PC-3 (cell line): ENCODE measurements at regions not wholly inside any gene's neighbourhood (a gene's known extent, or its start where the extent isn't known, plus 50 kb on each side); places are given as distances from the start of the nearest gene placed in this dataset.

Experiments used
- EZH2phosphoT487 ChIP-seq: fragments of 300-600 bp; sonication (generic); IDR thresholded peaks from 2 replicates; pipeline ENCODE4 v1.6.1; 2018; ENCODE audit warnings: mild to moderate bottlenecking, antibody characterized with exemption, low read length, borderline replicate concordance
- TF ChIP-seq, protein P1 (sequence below): fragments of 300-600 bp; sonication (generic); conservative IDR thresholded peaks from 2 replicates; pipeline ENCODE4 v1.5.1; 2017; ENCODE audit warnings: antibody characterized with exemption, low read depth, mild to moderate bottlenecking, low read length

DNA sequence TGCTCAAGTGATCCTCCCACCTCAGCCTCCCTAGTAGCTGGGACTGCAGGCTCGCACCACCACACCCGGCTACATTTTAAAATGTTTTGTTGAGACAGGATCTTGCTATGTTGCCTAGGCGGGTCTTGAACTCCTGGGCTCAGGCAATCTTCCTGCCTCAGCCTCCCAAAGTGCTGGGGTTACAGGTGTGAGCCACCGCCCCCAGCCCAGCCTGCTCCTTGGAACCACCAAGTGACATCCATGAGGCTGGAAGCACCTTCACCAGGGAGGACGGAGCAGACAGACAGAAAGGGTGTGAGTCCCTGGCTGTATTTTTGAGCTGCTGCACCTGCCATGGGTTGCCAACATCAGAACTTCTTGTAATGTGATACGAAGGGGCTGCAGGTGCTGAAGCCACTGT, 62.3 kb upstream of the UBE3C start:
- TF ChIP-seq EZH2phosphoT487 = no peak
- TF ChIP-seq, protein P1, sequence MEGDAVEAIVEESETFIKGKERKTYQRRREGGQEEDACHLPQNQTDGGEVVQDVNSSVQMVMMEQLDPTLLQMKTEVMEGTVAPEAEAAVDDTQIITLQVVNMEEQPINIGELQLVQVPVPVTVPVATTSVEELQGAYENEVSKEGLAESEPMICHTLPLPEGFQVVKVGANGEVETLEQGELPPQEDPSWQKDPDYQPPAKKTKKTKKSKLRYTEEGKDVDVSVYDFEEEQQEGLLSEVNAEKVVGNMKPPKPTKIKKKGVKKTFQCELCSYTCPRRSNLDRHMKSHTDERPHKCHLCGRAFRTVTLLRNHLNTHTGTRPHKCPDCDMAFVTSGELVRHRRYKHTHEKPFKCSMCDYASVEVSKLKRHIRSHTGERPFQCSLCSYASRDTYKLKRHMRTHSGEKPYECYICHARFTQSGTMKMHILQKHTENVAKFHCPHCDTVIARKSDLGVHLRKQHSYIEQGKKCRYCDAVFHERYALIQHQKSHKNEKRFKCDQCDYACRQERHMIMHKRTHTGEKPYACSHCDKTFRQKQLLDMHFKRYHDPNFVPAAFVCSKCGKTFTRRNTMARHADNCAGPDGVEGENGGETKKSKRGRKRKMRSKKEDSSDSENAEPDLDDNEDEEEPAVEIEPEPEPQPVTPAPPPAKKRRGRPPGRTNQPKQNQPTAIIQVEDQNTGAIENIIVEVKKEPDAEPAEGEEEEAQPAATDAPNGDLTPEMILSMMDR = no peak
